Fibroblast of the conjunctiva (primary cell): ENCODE measurements at regions not wholly inside any gene's neighbourhood (a gene's known extent, or its start where the extent isn't known, plus 50 kb on each side); places are given as distances from the start of the nearest gene placed in this dataset.

Experiments used
- DNase-seq: peaks from one replicate; pipeline ENCODE4 v3.0.0-alpha.2; 2010; ENCODE audit warnings: low read depth

GRCh38 chr2:241924069-241924908, 54.8 kb downstream of the RTP5 start:
- no peak for DNase-seq

- no peak for DNase-seq
Measured at GRCh38 chr2:241924909-241925250, 55.4 kb downstream of the RTP5 start.

GRCh38 chr2:241925277-241925676, 55.7 kb downstream of the RTP5 start:
- no peak for DNase-seq

- DNase-seq: no peak
Measured at GRCh38 chr2:241925821-241926441, 56.4 kb downstream of the RTP5 start.

- DNase-seq: no peak
Measured at GRCh38 chr2:241926541-241927311, 57.2 kb downstream of the RTP5 start.

GRCh38 chr2:241929551-241930490, 60.3 kb downstream of the RTP5 start:
- no peak for DNase-seq

- DNase-seq: no peak
Measured at GRCh38 chr2:241931084-241931975, 61.8 kb downstream of the RTP5 start.

GRCh38 chr2:241931976-241932898, 62.7 kb downstream of the RTP5 start:
- DNase-seq: no peak

GRCh38 chr2:241932899-241933178, 63.3 kb downstream of the RTP5 start:
- no peak for DNase-seq

GRCh38 chr2:241933179-241933911, 63.8 kb downstream of the RTP5 start:
- peak; percentile 29 for DNase-seq

- DNase-seq: peak; percentile 36
Measured at GRCh38 chr2:241935314-241935713, 65.8 kb downstream of the RTP5 start.

GRCh38 chr2:241935774-241936173, 66.2 kb downstream of the RTP5 start:
- DNase-seq: no peak

- DNase-seq: no peak
Measured at GRCh38 chr2:241936457-241937133, 67.1 kb downstream of the RTP5 start.

- no peak for DNase-seq
Measured at GRCh38 chr2:241937297-241937696, 67.8 kb downstream of the RTP5 start.

- DNase-seq: no peak
Measured at GRCh38 chr2:241939541-241939940, 70.0 kb downstream of the RTP5 start.

GRCh38 chr2:241940329-241940728, 70.8 kb downstream of the RTP5 start:
- no peak for DNase-seq

GRCh38 chr2:241941691-241942301, 72.3 kb downstream of the RTP5 start:
- DNase-seq: no peak
